CD4-positive, alpha-beta memory T cell (primary cell): ENCODE measurements at regions not wholly inside any gene's neighbourhood (a gene's known extent, or its start where the extent isn't known, plus 50 kb on each side); places are given as distances from the start of the nearest gene placed in this dataset.
"Not testable (repeated sequence)": the region's sequence is repeated elsewhere in the genome, so short reads cannot be mapped to it uniquely, and the experiment has no call there.

Source experiments
- CTCF ChIA-PET: fragments of 350-600 bp; sonication (Branson Sonifier 250); formaldehyde crosslinking; loops from one replicate; lab custom pipeline; 2021; ENCODE audit warnings: inconsistent platforms; ENCODE audit not compliant: partially characterized antibody; lab: Charles Lee
- POLR2A ChIA-PET: fragments of 350-600 bp; sonication (Branson Sonifier 250); formaldehyde crosslinking; loops from one replicate; lab custom pipeline; 2021; ENCODE audit not compliant: partially characterized antibody; lab: Charles Lee
- DNase-seq, 5 donors: peaks; one replicate each; pipeline versions ENCODE4 v3.0.0 to v3.0.0-alpha.2; 2020 to 2022; ENCODE audit warnings: mixed read lengths in 1 of 5
- H3K27ac ChIP-seq: one replicate; pipeline ENCODE4 v1.7.0; 2013; ENCODE audit warnings: low read depth, low read length
- H3K27me3 ChIP-seq: 2 replicates; pipeline ENCODE4 v1.7.0; 2013; ENCODE audit warnings: mild to moderate bottlenecking, low read length, moderate library complexity; ENCODE audit not compliant: insufficient read depth
- H3K36me3 ChIP-seq: 2 replicates; pipeline ENCODE4 v1.7.0; 2013; ENCODE audit warnings: mild to moderate bottlenecking, low read length, moderate library complexity; ENCODE audit not compliant: insufficient read depth
- H3K4me1 ChIP-seq: 2 replicates; pipeline ENCODE4 v1.7.0; 2013; ENCODE audit warnings: mild to moderate bottlenecking, low read length, moderate library complexity; ENCODE audit not compliant: insufficient read depth
- H3K4me3 ChIP-seq, 2 donors: one replicate each; pipeline ENCODE4 v1.7.0; 2013; ENCODE audit warnings: low read length in 2 of 2, mild to moderate bottlenecking in 1 of 2
- H3K9me3 ChIP-seq, 2 donors: one replicate each; pipeline ENCODE4 v1.7.0; 2013; ENCODE audit warnings: low read length in 2 of 2, control low read depth in 1 of 2; ENCODE audit not compliant: control insufficient read depth in 1 of 2
- H3K27ac Mint-ChIP-seq, 7 donors: one replicate each; pipeline ENCODE4 v1.8.0; 2020 to 2021; ENCODE audit warnings: mixed read lengths in 7 of 7, mild to moderate bottlenecking in 6 of 7, inconsistent platforms in 3 of 7, moderate library complexity in 3 of 7
- H3K27me3 Mint-ChIP-seq, 2 donors: one replicate each; pipeline ENCODE4 v1.8.0; 2020 to 2021; ENCODE audit warnings: mixed read lengths in 2 of 2
- H3K36me3 Mint-ChIP-seq, 2 donors: one replicate each; pipeline ENCODE4 v1.8.0; 2020 to 2021; ENCODE audit warnings: mixed read lengths in 2 of 2, inconsistent platforms in 1 of 2, mild to moderate bottlenecking in 1 of 2
- H3K4me1 Mint-ChIP-seq, 4 donors: one replicate each; pipeline ENCODE4 v1.8.0; 2020 to 2021; ENCODE audit warnings: mixed read lengths in 4 of 4, mild to moderate bottlenecking in 1 of 4
- H3K4me3 Mint-ChIP-seq, 8 donors: one replicate each; pipeline ENCODE4 v1.8.0; 2020 to 2021; ENCODE audit warnings: mixed read lengths in 8 of 8, mild to moderate bottlenecking in 7 of 8, moderate library complexity in 6 of 8, inconsistent platforms in 3 of 8
- H3K9me3 Mint-ChIP-seq, 8 donors: one replicate each; pipeline ENCODE4 v1.8.0; 2020 to 2021; ENCODE audit warnings: mixed read lengths in 8 of 8, mild to moderate bottlenecking in 5 of 8, inconsistent platforms in 3 of 8, moderate library complexity in 1 of 8
- intact Hi-C: fragments of 100-400 bp; cut with micrococcal nuclease; formaldehyde crosslinking; loops from one replicate; pipeline ENCODE4 v1.15.1; 2023

DNA sequence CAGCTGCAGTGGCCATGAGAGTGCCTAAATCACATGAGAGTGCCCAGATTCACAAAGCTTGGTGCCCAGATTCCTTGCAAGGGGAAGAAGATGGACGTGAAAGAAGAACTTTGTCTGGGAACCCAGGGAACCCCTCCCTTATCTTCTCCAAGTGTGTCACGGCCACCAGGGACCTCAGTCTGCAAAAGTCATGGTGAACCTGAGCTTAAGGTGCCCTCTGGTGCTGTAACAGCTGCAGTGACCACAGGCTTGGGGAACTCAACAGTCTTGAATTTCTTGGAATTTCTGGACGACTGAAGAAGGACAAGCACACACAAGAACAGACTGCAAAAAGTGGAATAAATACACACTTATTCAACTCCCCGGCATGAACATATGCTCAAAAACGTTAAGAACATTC lies 94.6 kb upstream of the POTEC start:
- H3K36me3 ChIP-seq, intact Hi-C loops: not testable (repeated sequence)

DNA sequence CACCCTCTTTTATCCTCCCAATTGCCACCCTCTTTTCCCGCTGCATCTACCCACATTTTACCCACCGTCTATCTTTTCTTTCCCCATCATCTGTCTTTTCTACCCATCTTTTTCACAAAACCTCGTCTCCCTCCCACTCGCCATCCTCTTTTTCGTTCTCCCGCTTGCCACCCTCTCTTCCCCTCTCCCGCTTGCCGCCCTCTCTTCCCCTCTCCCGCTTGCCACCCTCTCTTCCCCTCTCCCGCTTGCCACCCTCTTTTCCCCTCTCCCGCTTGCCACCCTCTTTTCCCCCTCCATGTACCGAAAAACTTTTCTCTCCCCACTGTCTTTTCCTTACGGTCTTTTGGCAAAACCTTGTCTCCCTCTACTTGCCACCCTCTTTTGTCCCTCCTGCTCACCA lies 97.7 kb upstream of the POTEC start:
- H3K36me3 ChIP-seq, H3K27me3 Mint-ChIP-seq, H3K27ac Mint-ChIP-seq, DNase-seq, H3K4me3 ChIP-seq, H3K9me3 ChIP-seq, H3K9me3 Mint-ChIP-seq, intact Hi-C loops, H3K27ac ChIP-seq, H3K4me1 ChIP-seq, H3K27me3 ChIP-seq, CTCF ChIA-PET, H3K36me3 Mint-ChIP-seq, H3K4me3 Mint-ChIP-seq, POLR2A ChIA-PET: not testable (repeated sequence)
- peaks cover 5 to 20% (median 13%) of the 10 kb centered on the region in 4 donors for H3K4me1 Mint-ChIP-seq

More for the DNA sequence above, 94.6 kb upstream of the POTEC start:
- ChIA-PET POLR2A (interaction anchor here (0.6 kb wide), 1 partner anchor 172 kb away, joined by 3 read pairs; no protein-coding TSS in a partner anchor), CTCF (interaction anchor here (1.0 kb wide), 1 partner anchor 180 kb away, joined by 3 read pairs; no protein-coding TSS in a partner anchor)
- H3K4me1 Mint-ChIP-seq: peaks cover 5 to 16% (median 7%) of the 10 kb centered on the region in 4 donors
- DNase-seq: peak in 4 of 5 donors; percentile 7 to 29 (median 20)
- H3K4me3 ChIP-seq, H3K27me3 ChIP-seq, H3K36me3 Mint-ChIP-seq, H3K9me3 ChIP-seq, H3K9me3 Mint-ChIP-seq, H3K27ac ChIP-seq, H3K27ac Mint-ChIP-seq, H3K4me1 ChIP-seq, H3K27me3 Mint-ChIP-seq, H3K4me3 Mint-ChIP-seq: not testable (repeated sequence)

DNA sequence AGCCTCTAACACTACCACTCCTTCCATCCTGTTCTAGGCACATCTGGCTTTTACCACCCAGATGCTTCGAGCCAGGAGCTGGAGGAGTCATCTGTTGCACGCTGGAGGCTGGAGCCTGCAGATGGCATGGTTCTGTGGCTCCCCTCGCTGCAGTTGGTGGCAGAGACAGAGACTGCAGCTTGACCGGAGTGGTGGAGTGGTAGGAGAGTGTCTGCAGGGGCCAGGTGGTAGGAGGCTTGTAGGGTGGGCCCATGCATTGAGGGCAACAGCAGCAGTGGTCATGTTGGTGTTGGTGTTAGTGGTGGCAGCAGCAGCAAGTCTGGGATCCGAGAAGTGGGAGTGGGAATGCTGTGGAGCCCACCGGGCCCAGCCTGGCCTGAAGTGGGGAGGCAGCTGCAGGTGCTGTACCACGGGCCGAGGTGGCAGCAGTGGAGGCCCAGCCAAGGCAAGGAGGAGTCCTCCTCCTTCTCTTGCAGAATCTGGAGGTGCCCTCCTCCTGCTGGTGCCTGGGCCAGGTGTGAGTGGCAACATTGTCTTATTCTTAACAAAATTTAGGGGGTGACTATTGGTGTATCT lies 100.4 kb upstream of the POTEC start:
- CTCF ChIA-PET, DNase-seq, H3K4me1 ChIP-seq, H3K4me3 Mint-ChIP-seq, H3K9me3 Mint-ChIP-seq, intact Hi-C loops, H3K4me1 Mint-ChIP-seq, H3K27me3 ChIP-seq, H3K4me3 ChIP-seq, H3K36me3 Mint-ChIP-seq, H3K9me3 ChIP-seq, H3K36me3 ChIP-seq, H3K27ac ChIP-seq, POLR2A ChIA-PET, H3K27me3 Mint-ChIP-seq: not testable (repeated sequence)
- peak overlapping the region in 1 of 7 donors; percentile 7 for H3K27ac Mint-ChIP-seq

DNA sequence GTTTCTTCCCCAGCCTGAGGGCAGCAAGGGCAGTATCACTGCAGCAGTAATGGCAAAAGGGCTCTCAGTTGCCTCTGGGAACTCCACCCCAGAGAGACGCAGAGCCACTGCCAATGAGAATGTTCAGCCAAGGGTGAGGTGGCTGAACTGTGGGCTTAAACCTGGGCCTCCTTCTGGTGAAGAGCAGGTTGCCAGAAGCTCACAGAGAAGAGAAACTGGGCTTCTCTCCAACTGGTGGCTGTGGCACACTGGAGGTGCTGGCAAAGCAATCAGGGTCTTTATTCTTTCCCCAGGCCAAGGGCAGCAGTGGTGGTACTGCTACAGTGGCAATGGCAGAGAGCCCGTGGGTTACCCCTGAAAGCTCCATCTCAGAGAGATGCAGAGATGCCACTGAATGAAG lies 54.9 kb upstream of the ANKRD30B start:
- H3K9me3 Mint-ChIP-seq, H3K4me1 ChIP-seq, H3K36me3 Mint-ChIP-seq, H3K4me3 ChIP-seq, DNase-seq, intact Hi-C loops, H3K9me3 ChIP-seq, H3K4me1 Mint-ChIP-seq, H3K27me3 Mint-ChIP-seq, H3K27ac Mint-ChIP-seq, POLR2A ChIA-PET, H3K36me3 ChIP-seq, H3K4me3 Mint-ChIP-seq, H3K27me3 ChIP-seq, CTCF ChIA-PET, H3K27ac ChIP-seq: not testable (repeated sequence)

DNA sequence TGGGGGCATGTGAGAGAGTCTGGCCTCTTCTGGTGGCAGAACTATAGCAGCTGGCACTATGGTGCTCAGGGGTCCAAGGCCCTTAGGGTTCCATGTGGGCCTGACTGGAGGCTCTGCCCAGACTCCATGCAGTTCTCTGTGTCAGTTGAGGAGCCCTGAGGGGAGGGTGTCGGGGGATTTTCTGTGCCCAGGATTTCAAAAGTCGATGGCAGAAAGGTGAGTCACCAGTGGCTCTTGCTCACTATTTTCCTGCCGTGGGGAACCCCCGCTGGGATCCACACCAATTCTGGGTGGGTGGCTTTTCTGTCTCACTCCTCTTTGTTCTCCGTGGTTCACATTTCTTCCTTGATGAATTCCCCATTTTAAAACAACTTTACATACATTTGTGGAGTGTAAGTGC lies 54.1 kb upstream of the ANKRD30B start:
- POLR2A ChIA-PET, H3K27me3 ChIP-seq, H3K9me3 ChIP-seq, CTCF ChIA-PET, H3K9me3 Mint-ChIP-seq, H3K27ac Mint-ChIP-seq, H3K4me1 ChIP-seq, H3K4me1 Mint-ChIP-seq, H3K4me3 ChIP-seq, intact Hi-C loops, H3K36me3 Mint-ChIP-seq, H3K27ac ChIP-seq, H3K27me3 Mint-ChIP-seq, H3K36me3 ChIP-seq, H3K4me3 Mint-ChIP-seq, DNase-seq: not testable (repeated sequence)

DNA sequence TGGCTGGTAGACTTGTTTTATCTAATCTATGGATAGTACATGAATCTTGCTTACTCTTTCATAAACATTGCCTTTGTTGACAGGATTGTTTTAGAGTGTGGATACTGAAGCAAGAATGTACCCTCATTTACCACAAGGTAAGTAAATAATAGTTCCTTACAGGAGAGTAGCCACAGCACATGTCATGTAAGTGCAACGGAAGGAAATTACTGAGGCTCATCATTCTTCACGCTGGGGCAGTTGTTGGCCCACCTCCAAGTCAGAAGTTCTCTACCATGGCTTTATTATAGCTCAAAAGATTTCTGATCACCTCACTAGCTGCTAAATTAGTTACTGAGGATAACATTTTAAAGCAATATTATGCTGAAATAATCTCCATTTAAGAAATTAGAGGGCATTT lies 50.0 kb upstream of the ANKRD30B start:
- H3K4me1 ChIP-seq, H3K27ac ChIP-seq, H3K36me3 ChIP-seq, CTCF ChIA-PET, intact Hi-C loops, POLR2A ChIA-PET, H3K4me1 Mint-ChIP-seq, H3K9me3 Mint-ChIP-seq, DNase-seq, H3K27me3 ChIP-seq, H3K27ac Mint-ChIP-seq, H3K4me3 Mint-ChIP-seq, H3K9me3 ChIP-seq, H3K36me3 Mint-ChIP-seq, H3K27me3 Mint-ChIP-seq, H3K4me3 ChIP-seq: not testable (repeated sequence)
